C4-2B (cell line): ENCODE measurements at regions not wholly inside any gene's neighbourhood (a gene's known extent, or its start where the extent isn't known, plus 50 kb on each side); places are given as distances from the start of the nearest gene placed in this dataset.

Experiments
- CTCF ChIP-seq: fragments of 450-650 bp; conservative IDR thresholded peaks from 2 replicates; pipeline ENCODE4 v1.5.1; 2017; ENCODE audit warnings: mild to moderate bottlenecking
- ZFX ChIP-seq: fragments of 450-650 bp; IDR thresholded peaks from 2 replicates; pipeline ENCODE4 v1.6.1; 2017

- TF ChIP-seq CTCF (no peak), ZFX (no peak)
Observed at GRCh38 chr2:58714238-58714637, 473.1 kb upstream of the FANCL start.
